GM23338 (cell line): ENCODE measurements at regions not wholly inside any gene's neighbourhood (a gene's known extent, or its start where the extent isn't known, plus 50 kb on each side); places are given as distances from the start of the nearest gene placed in this dataset.

Experiments
- ATAC-seq: fragments of 200-7000 bp; cut with Tn5 transposase; 3 replicates; pipeline ENCODE4 v1.9.1; 2020
- DNase-seq: peaks from one replicate; pipeline ENCODE4 v3.0.0-alpha.2; 2015; ENCODE audit warnings: low spot score
- H2AFZ ChIP-seq: fragments of 200-600 bp; sonication (generic); 2 replicates; pipeline ENCODE4 v1.8.0; 2016; ENCODE audit warnings: antibody characterized with exemption, mild to moderate bottlenecking, moderate library complexity
- H3F3A ChIP-seq: fragments of 200-600 bp; sonication (generic); replicated peaks from 2 replicates; pipeline ENCODE4 v1.8.0; 2017; ENCODE audit warnings: antibody characterized with exemption, mixed run types, low read depth
- H3K27ac ChIP-seq: fragments of 200-600 bp; sonication (generic); 2 replicates; pipeline ENCODE4 v1.6.1; 2016; ENCODE audit warnings: low read depth
- H3K27me3 ChIP-seq: fragments of 200-600 bp; sonication (generic); 2 replicates; pipeline ENCODE4 v1.8.0; 2016; ENCODE audit warnings: mild to moderate bottlenecking, mixed run types, moderate library complexity; ENCODE audit not compliant: insufficient read depth
- H3K36me3 ChIP-seq: fragments of 200-600 bp; sonication (generic); 2 replicates; pipeline ENCODE4 v1.8.0; 2016; ENCODE audit warnings: mild to moderate bottlenecking; ENCODE audit not compliant: insufficient read depth
- H3K4me1 ChIP-seq: fragments of 200-600 bp; sonication (generic); 2 replicates; pipeline ENCODE4 v1.8.0; 2016; ENCODE audit warnings: mild to moderate bottlenecking, moderate library complexity; ENCODE audit not compliant: insufficient read depth
- H3K4me2 ChIP-seq: fragments of 200-600 bp; sonication (generic); 2 replicates; pipeline ENCODE4 v1.7.1; 2017; ENCODE audit warnings: mixed run types
- H3K4me3 ChIP-seq: fragments of 200-600 bp; sonication (generic); 2 replicates; pipeline ENCODE4 v1.6.1; 2016; ENCODE audit warnings: mixed run types
- H3K79me2 ChIP-seq: fragments of 200-600 bp; sonication (generic); replicated peaks from 2 replicates; pipeline ENCODE4 v1.8.0; 2017; ENCODE audit warnings: mild to moderate bottlenecking; ENCODE audit not compliant: insufficient read depth
- H3K9me2 ChIP-seq: fragments of 200-600 bp; sonication (generic); 2 replicates; pipeline ENCODE4 v1.8.0; 2017; ENCODE audit not compliant: insufficient read depth
- H4K20me1 ChIP-seq: fragments of 200-600 bp; sonication (generic); replicated peaks from 2 replicates; pipeline ENCODE4 v1.8.0; 2017; ENCODE audit warnings: mild to moderate bottlenecking; ENCODE audit not compliant: insufficient read depth
- H3K27ac Mint-ChIP-seq: 2 replicates; pipeline ENCODE4 v1.8.0; 2020; ENCODE audit warnings: inconsistent platforms, mild to moderate bottlenecking, moderate library complexity, mixed read lengths
- H3K27me3 Mint-ChIP-seq: 3 replicates; pipeline ENCODE4 v1.8.0; 2022; ENCODE audit warnings: low read depth, mild to moderate bottlenecking, moderate library complexity, mixed read lengths, inconsistent platforms; ENCODE audit not compliant: insufficient read depth, poor library complexity
- H3K36me3 Mint-ChIP-seq: 3 replicates; pipeline ENCODE4 v1.8.0; 2021; ENCODE audit warnings: low read depth, mild to moderate bottlenecking, inconsistent platforms, moderate library complexity, mixed read lengths
- H3K4me1 Mint-ChIP-seq: 3 replicates; pipeline ENCODE4 v1.8.0; 2020; ENCODE audit warnings: mild to moderate bottlenecking, inconsistent platforms, mixed read lengths
- H3K4me3 Mint-ChIP-seq: 3 replicates; pipeline ENCODE4 v1.8.0; 2021; ENCODE audit warnings: moderate library complexity, mild to moderate bottlenecking, inconsistent platforms, mixed read lengths
- H3K9me3 Mint-ChIP-seq: 3 replicates; pipeline ENCODE4 v1.8.0; 2020; ENCODE audit warnings: moderate library complexity, mild to moderate bottlenecking, inconsistent platforms, mixed read lengths
- CREB1 ChIP-seq: fragments of 250-450 bp; sonication (Bioruptor Pico); IDR thresholded peaks from 2 replicates; pipeline ENCODE4 v1.5.0; 2020; ENCODE audit warnings: low read depth, mild to moderate bottlenecking, moderate library complexity
- EZH2 ChIP-seq: fragments of 200-600 bp; sonication (generic); IDR thresholded peaks from one replicate; pipeline ENCODE4 v1.8.0; 2017; ENCODE audit warnings: antibody characterized with exemption, mild to moderate bottlenecking, low read depth; ENCODE audit not compliant: unreplicated experiment
- EZH2phosphoT487 ChIP-seq: fragments of 200-600 bp; sonication (generic); IDR thresholded peaks from one replicate; pipeline ENCODE4 v1.8.1; 2018; ENCODE audit warnings: antibody characterized with exemption; ENCODE audit not compliant: unreplicated experiment
- JUNB ChIP-seq: IDR thresholded peaks from one replicate; pipeline ENCODE4 v1.6.1; 2016; ENCODE audit warnings: antibody characterized with exemption; ENCODE audit not compliant: unreplicated experiment
- NANOG ChIP-seq: IDR thresholded peaks from 2 replicates; pipeline ENCODE4 v1.6.1; 2016; ENCODE audit warnings: antibody characterized with exemption, borderline replicate concordance
- POLR2AphosphoS5 ChIP-seq: IDR thresholded peaks from 2 replicates; pipeline ENCODE4 v1.6.1; 2016; ENCODE audit warnings: antibody characterized with exemption, low read depth
- REST ChIP-seq: IDR thresholded peaks from one replicate; pipeline ENCODE4 v1.6.1; 2018; ENCODE audit warnings: antibody characterized with exemption; ENCODE audit not compliant: unreplicated experiment
- STAT1 ChIP-seq: IDR thresholded peaks from one replicate; pipeline ENCODE4 v1.6.1; 2016; ENCODE audit warnings: antibody characterized with exemption; ENCODE audit not compliant: unreplicated experiment
- ZNF114 ChIP-seq: fragments of 250-450 bp; sonication (Bioruptor Pico); IDR thresholded peaks from 2 replicates; pipeline ENCODE4 v1.5.0; 2020; ENCODE audit warnings: mild to moderate bottlenecking, moderate library complexity
- ZNF331 ChIP-seq: fragments of 250-450 bp; sonication (Bioruptor Pico); IDR thresholded peaks from 2 replicates; pipeline ENCODE4 v1.5.0; 2020; ENCODE audit warnings: low read depth, mild to moderate bottlenecking, moderate library complexity
- ZNF462 ChIP-seq: fragments of 250-450 bp; sonication (Bioruptor Pico); IDR thresholded peaks from 2 replicates; pipeline ENCODE4 v1.5.0; 2020; ENCODE audit warnings: mild to moderate bottlenecking, moderate library complexity
- TF ChIP-seq, protein P1 (sequence below): IDR thresholded peaks from 2 replicates; pipeline ENCODE4 v1.6.1; 2016; ENCODE audit warnings: antibody characterized with exemption
- TF ChIP-seq, protein P2 (sequence below), 2 experiments: fragments of 200-600 bp in 1 of 2; sonication (generic) in 1 of 2; conservative IDR thresholded peaks; 2 replicates each; pipeline versions ENCODE4 v1.5.1 to v1.6.1; 2016 to 2017; ENCODE audit warnings: antibody characterized with exemption in 2 of 2, low read depth in 2 of 2, mild to moderate bottlenecking in 2 of 2, moderate library complexity in 1 of 2

DNA sequence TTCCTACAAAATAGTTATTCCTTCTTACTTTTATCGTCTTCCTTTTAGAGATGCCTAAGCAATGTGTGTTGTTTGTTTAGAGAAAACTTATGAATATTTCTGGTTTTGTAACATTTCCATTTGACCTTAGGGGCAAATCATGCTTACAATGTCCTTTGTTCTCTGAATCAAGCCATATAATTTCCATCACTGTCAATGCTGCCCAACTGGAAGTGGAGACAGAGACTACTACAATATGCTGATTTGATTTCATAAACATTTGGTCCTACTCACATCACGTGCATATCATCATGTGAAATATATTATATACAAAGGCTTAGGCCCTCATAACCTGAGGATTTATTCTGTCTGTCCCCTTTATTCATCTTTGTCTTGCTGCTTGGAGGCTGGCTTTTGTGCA is 183.2 kb upstream of the CD180 start:
- H3K27ac Mint-ChIP-seq: no peak overlapping the region
- H3K4me3 Mint-ChIP-seq: no peak overlapping the region
- Histone ChIP-seq H4K20me1 (no peaks in the 10 kb centered on the region), H3K4me1 (no peaks in the 10 kb centered on the region), H3K79me2 (no peaks in the 10 kb centered on the region), H3K36me3 (no peaks in the 10 kb centered on the region), H3K9me2 (peaks cover 18% of the 10 kb centered on the region; the same call in 1 of the 2 replicates), H3K4me2 (no peak overlapping the region), H3K27ac (no peak overlapping the region), H3F3A (no peaks in the 10 kb centered on the region), H3K27me3 (no peaks in the 10 kb centered on the region), H2AFZ (no peak overlapping the region), H3K4me3 (no peak overlapping the region)
- no peaks in the 10 kb centered on the region for H3K4me1 Mint-ChIP-seq
- DNase-seq (no peak), ATAC-seq (no peak)
- TF ChIP-seq REST (no peak), EZH2phosphoT487 (no peak), ZNF114 (CRISPR knock-in tag) (no peak), POLR2AphosphoS5 (no peak), JUNB (no peak), STAT1 (no peak), NANOG (no peak), ZNF331 (no peak), EZH2 (no peak), CREB1 (no peak), ZNF462 (CRISPR knock-in tag) (no peak)
- TF ChIP-seq, protein P1, sequence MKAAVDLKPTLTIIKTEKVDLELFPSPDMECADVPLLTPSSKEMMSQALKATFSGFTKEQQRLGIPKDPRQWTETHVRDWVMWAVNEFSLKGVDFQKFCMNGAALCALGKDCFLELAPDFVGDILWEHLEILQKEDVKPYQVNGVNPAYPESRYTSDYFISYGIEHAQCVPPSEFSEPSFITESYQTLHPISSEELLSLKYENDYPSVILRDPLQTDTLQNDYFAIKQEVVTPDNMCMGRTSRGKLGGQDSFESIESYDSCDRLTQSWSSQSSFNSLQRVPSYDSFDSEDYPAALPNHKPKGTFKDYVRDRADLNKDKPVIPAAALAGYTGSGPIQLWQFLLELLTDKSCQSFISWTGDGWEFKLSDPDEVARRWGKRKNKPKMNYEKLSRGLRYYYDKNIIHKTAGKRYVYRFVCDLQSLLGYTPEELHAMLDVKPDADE: no peak
- TF ChIP-seq, protein P2, sequence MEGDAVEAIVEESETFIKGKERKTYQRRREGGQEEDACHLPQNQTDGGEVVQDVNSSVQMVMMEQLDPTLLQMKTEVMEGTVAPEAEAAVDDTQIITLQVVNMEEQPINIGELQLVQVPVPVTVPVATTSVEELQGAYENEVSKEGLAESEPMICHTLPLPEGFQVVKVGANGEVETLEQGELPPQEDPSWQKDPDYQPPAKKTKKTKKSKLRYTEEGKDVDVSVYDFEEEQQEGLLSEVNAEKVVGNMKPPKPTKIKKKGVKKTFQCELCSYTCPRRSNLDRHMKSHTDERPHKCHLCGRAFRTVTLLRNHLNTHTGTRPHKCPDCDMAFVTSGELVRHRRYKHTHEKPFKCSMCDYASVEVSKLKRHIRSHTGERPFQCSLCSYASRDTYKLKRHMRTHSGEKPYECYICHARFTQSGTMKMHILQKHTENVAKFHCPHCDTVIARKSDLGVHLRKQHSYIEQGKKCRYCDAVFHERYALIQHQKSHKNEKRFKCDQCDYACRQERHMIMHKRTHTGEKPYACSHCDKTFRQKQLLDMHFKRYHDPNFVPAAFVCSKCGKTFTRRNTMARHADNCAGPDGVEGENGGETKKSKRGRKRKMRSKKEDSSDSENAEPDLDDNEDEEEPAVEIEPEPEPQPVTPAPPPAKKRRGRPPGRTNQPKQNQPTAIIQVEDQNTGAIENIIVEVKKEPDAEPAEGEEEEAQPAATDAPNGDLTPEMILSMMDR (conservative IDR thresholded peaks at IDR 0.05; ENCODE audit: low read depth in 2 of 2): no peak
- peaks cover 10% of the 10 kb centered on the region; the same call in 1 of the 3 replicates for H3K9me3 Mint-ChIP-seq
- H3K27me3 Mint-ChIP-seq: no peaks in the 10 kb centered on the region
- no peaks in the 10 kb centered on the region for H3K36me3 Mint-ChIP-seq
